Hepatocyte (in vitro differentiated cells): ENCODE measurements at regions not wholly inside any gene's neighbourhood (a gene's known extent, or its start where the extent isn't known, plus 50 kb on each side); places are given as distances from the start of the nearest gene placed in this dataset.

Experiments
- CTCF ChIP-seq: fragments of 200-600 bp; sonication (generic); IDR thresholded peaks from 2 replicates; pipeline ENCODE4 v1.5.1; 2016; ENCODE audit warnings: antibody characterized with exemption, mild to moderate bottlenecking; ENCODE audit not compliant: poor library complexity
- EZH2phosphoT487 ChIP-seq: fragments of 200-600 bp; sonication (generic); IDR thresholded peaks from one replicate; pipeline ENCODE4 v1.6.1; 2018; ENCODE audit warnings: antibody characterized with exemption, mild to moderate bottlenecking, low read depth, moderate library complexity; ENCODE audit not compliant: unreplicated experiment, severe bottlenecking

DNA sequence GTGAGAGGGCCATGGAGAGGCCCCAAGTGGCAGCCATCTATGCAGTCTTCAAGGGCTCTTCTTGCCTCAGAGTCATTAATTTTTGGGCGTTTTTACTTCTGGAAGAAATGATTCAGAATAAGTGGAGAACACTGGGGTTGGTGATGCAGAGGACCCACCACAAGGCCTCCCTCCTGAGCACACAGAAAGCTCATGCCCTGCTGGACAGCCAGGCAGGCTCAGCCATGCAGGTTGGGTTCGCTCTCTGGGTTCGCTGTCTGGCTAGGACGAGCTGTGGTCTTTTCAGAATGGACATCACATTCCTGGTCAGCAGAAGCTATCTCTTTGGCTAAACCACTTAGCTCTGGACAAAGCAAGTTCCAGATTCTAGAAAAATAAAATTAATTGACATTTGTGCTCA, 480.8 kb downstream of the RPS24 start:
- TF ChIP-seq CTCF (no peak), EZH2phosphoT487 (no peak)
